ENCODE measurements at regions not wholly inside any gene's neighbourhood (a gene's known extent, or its start where the extent isn't known, plus 50 kb on each side); places are given as distances from the start of the nearest gene placed in this dataset.

- TF ChIP-seq CTCF (IDR thresholded peaks at IDR 0.05) = no peak
- TF ChIP-seq POLR2A (IDR thresholded peaks at IDR 0.05) = no peak
These were observed 637.8 kb upstream of the ADGRL3 start for GRCh38 chr4:60562334-60562733.

Measured in right lobe of liver (tissue), 4 donors.